Fibroblast of villous mesenchyme (primary cell): ENCODE measurements at regions not wholly inside any gene's neighbourhood (a gene's known extent, or its start where the extent isn't known, plus 50 kb on each side); places are given as distances from the start of the nearest gene placed in this dataset.

Experiments
- DNase-seq: peaks from one replicate; pipeline ENCODE4 v3.0.0-alpha.2; 2010; ENCODE audit warnings: low read depth
- H3K4me3 ChIP-seq: 2 replicates; pipeline ENCODE4 v1.5.1; 2011; ENCODE audit warnings: low read depth, mild to moderate bottlenecking, low read length
- TF ChIP-seq, protein P1 (sequence below): IDR thresholded peaks from 2 replicates; pipeline ENCODE4 v1.5.1; 2012; ENCODE audit warnings: low read depth, mild to moderate bottlenecking, low read length; ENCODE audit not compliant: insufficient read depth

DNA sequence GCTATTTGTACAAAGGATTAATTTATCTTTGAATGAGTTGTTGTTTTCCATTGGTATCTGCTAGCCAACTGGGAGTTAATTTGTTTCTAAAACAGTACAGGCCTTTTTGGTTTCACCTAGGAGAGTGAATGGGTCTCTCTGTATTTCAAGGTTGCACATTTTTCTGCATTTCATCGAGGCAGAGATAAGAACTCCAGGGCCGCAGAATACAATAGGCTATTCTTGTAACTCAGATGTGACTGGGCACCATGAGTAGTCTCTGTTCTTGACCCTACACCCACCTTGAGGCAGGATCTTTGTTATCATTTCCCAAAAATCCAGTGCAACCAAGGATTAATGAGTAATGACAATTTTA is 51.7 kb upstream of the OR9Q1 start:
- TF ChIP-seq, protein P1, sequence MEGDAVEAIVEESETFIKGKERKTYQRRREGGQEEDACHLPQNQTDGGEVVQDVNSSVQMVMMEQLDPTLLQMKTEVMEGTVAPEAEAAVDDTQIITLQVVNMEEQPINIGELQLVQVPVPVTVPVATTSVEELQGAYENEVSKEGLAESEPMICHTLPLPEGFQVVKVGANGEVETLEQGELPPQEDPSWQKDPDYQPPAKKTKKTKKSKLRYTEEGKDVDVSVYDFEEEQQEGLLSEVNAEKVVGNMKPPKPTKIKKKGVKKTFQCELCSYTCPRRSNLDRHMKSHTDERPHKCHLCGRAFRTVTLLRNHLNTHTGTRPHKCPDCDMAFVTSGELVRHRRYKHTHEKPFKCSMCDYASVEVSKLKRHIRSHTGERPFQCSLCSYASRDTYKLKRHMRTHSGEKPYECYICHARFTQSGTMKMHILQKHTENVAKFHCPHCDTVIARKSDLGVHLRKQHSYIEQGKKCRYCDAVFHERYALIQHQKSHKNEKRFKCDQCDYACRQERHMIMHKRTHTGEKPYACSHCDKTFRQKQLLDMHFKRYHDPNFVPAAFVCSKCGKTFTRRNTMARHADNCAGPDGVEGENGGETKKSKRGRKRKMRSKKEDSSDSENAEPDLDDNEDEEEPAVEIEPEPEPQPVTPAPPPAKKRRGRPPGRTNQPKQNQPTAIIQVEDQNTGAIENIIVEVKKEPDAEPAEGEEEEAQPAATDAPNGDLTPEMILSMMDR, result no peak
- no peak overlapping the region for H3K4me3 ChIP-seq
- DNase-seq, result no peak
